Kidney (tissue), 13 donors: ENCODE measurements at regions not wholly inside any gene's neighbourhood (a gene's known extent, or its start where the extent isn't known, plus 50 kb on each side); places are given as distances from the start of the nearest gene placed in this dataset.

Experiments used
- DNase-seq, 5 donors: peaks; one replicate each; pipeline ENCODE4 v3.0.0-alpha.2; 2013 to 2020
- FAIRE-seq: peaks from 2 replicates; lab custom pipeline; 2012; peaks lifted over from hg19 to GRCh38; lab: Jason Lieb, UNC
- H3K27ac ChIP-seq, 2 donors: one replicate each; pipeline ENCODE4 v1.7.0; 2013; ENCODE audit warnings: low read depth in 2 of 2, low read length in 2 of 2, inconsistent platforms in 1 of 2
- H3K27me3 ChIP-seq: one replicate; pipeline ENCODE4 v1.7.1; 2013; ENCODE audit warnings: low read length, inconsistent platforms; ENCODE audit not compliant: control insufficient read depth, insufficient read depth
- H3K36me3 ChIP-seq, 3 donors: one replicate each; pipeline versions ENCODE4 v1.7.0 to v1.7.1; 2013; ENCODE audit warnings: low read length in 3 of 3, control low read depth in 1 of 3, inconsistent platforms in 1 of 3; ENCODE audit not compliant: insufficient read depth in 3 of 3, control insufficient read depth in 2 of 3
- H3K4me1 ChIP-seq, 3 donors: one replicate each; pipeline versions ENCODE4 v1.7.0 to v1.7.1; 2013; ENCODE audit warnings: low read length in 3 of 3, inconsistent platforms in 1 of 3, low read depth in 1 of 3; ENCODE audit not compliant: control insufficient read depth in 2 of 3, insufficient read depth in 2 of 3
- H3K4me3 ChIP-seq, 3 donors: one replicate each; pipeline versions ENCODE4 v1.7.0 to v1.8.1; 2013; ENCODE audit warnings: low read length in 3 of 3, control low read depth in 1 of 3, inconsistent platforms in 1 of 3
- H3K9ac ChIP-seq, 3 donors: one replicate each; pipeline versions ENCODE4 v1.7.0 to v1.7.1; 2013; ENCODE audit warnings: low read length in 3 of 3, control low read depth in 1 of 3, inconsistent platforms in 1 of 3
- H3K9me3 ChIP-seq, 3 donors: one replicate each; pipeline versions ENCODE4 v1.7.0 to v1.7.1; 2013; ENCODE audit warnings: low read length in 3 of 3, control low read depth in 1 of 3, inconsistent platforms in 1 of 3; ENCODE audit not compliant: control insufficient read depth in 2 of 3, insufficient read depth in 1 of 3
- intact Hi-C: fragments of 100-400 bp; cut with DNase I; formaldehyde crosslinking; loops from one replicate; pipeline ENCODE4 v1.11.1; 2022
- TF ChIP-seq, protein P1 (sequence below): IDR thresholded peaks from 3 replicates; pipeline ENCODE4 v1.5.1; 2012; ENCODE audit warnings: mild to moderate bottlenecking, moderate library complexity, borderline replicate concordance; ENCODE audit not compliant: insufficient read depth; ENCODE audit errors: extremely low read depth
- donor health status: control.
- donor health status: control.
- donor health status: control.
- donor health status: control.
- donor health status: control.
- donor health status: DM: yes; HTN: yes; CAD: no.
- donor health status: Normal renal cell carcinoma (clear cell type).

DNA sequence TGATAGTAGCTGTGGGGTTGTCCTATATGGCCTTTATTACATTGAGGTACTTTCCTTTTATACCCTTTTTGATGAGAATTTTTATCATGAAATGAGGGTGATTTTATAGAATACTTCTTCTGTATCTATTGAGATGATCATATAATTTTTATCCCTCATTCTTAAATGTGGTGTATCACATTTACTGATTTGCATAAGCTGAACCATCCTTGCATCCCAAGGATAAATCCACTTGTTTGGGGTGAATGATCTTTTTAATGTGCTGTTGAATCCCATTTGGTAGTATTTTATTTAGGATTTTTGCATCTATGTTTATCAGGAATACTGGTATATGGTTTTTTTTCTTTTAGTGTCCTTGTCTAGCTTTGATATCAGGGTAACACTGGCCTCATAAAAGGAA, 84.5 kb upstream of the IL6 start:
- H3K9ac ChIP-seq = no peak overlapping the region
- no peak overlapping the region for H3K27ac ChIP-seq
- H3K9me3 ChIP-seq = peaks cover 0 to 15% (median 0%) of the 10 kb centered on the region in 3 donors
- intact Hi-C loops = no loop called here
- no peaks in the 10 kb centered on the region for H3K4me1 ChIP-seq
- H3K27me3 ChIP-seq = no peaks in the 10 kb centered on the region
- no peak for DNase-seq
- TF ChIP-seq, protein P1, sequence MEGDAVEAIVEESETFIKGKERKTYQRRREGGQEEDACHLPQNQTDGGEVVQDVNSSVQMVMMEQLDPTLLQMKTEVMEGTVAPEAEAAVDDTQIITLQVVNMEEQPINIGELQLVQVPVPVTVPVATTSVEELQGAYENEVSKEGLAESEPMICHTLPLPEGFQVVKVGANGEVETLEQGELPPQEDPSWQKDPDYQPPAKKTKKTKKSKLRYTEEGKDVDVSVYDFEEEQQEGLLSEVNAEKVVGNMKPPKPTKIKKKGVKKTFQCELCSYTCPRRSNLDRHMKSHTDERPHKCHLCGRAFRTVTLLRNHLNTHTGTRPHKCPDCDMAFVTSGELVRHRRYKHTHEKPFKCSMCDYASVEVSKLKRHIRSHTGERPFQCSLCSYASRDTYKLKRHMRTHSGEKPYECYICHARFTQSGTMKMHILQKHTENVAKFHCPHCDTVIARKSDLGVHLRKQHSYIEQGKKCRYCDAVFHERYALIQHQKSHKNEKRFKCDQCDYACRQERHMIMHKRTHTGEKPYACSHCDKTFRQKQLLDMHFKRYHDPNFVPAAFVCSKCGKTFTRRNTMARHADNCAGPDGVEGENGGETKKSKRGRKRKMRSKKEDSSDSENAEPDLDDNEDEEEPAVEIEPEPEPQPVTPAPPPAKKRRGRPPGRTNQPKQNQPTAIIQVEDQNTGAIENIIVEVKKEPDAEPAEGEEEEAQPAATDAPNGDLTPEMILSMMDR = no peak
- H3K36me3 ChIP-seq = no peaks in the 10 kb centered on the region
- FAIRE-seq = no peak
- H3K4me3 ChIP-seq = no peak overlapping the region

DNA sequence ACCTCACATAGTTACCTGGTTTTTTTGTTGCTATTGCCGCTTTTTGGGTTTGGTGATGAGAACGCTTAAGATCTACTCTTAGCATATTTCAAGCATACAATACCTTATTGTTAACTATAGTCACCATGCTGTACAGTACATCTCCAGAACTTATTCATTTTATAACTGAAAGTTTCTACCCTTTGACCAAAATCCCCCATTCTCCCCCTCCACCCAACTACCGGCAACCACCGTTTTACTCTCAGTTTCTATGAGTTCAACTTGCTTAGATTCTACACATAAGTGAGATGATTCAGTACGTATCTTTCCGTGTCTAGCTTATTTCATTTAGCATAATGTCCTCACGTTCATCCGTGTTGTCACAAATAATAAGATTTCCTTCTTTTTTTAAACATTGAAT, 86.7 kb upstream of the IL6 start:
- no peaks in the 10 kb centered on the region for H3K27me3 ChIP-seq
- intact Hi-C loops = no loop called here
- no peak for FAIRE-seq

DNA sequence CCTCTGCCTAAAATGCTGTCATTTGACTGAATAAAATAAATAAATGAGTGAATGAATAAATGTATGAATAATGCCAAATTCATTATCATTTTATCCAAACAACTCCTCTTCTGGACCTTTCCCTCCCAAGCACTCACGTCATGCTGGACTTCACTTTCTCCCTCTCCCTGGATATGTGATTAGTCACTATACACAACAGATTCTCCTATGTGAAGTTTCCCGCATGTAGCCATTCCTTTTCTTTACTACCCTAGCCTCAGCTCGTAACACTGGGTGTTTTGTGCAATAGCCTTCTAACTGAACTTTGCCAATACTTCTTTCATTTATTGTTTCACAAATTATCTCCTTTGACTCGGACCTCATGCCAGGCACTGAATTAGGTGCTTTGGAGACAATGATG, 87.6 kb upstream of the IL6 start:
- no peaks in the 10 kb centered on the region for H3K4me1 ChIP-seq
- no peaks in the 10 kb centered on the region for H3K36me3 ChIP-seq
- peaks cover 0 to 10% (median 0%) of the 10 kb centered on the region in 3 donors for H3K9me3 ChIP-seq
- TF ChIP-seq, protein P1 = no peak
- intact Hi-C loops = no loop called here
- no peak overlapping the region for H3K27ac ChIP-seq
- no peak overlapping the region for H3K9ac ChIP-seq
- H3K27me3 ChIP-seq = no peaks in the 10 kb centered on the region
- no peak overlapping the region for H3K4me3 ChIP-seq
- DNase-seq (no peak), FAIRE-seq (no peak)

More for the DNA sequence above, 86.7 kb upstream of the IL6 start:
- no peak overlapping the region for H3K27ac ChIP-seq
- no peak for DNase-seq
- H3K4me1 ChIP-seq = no peaks in the 10 kb centered on the region
- peaks cover 0 to 11% (median 0%) of the 10 kb centered on the region in 3 donors for H3K9me3 ChIP-seq
- H3K36me3 ChIP-seq = no peaks in the 10 kb centered on the region
- no peak overlapping the region for H3K9ac ChIP-seq
- H3K4me3 ChIP-seq = no peak overlapping the region
- TF ChIP-seq, protein P1 = no peak

DNA sequence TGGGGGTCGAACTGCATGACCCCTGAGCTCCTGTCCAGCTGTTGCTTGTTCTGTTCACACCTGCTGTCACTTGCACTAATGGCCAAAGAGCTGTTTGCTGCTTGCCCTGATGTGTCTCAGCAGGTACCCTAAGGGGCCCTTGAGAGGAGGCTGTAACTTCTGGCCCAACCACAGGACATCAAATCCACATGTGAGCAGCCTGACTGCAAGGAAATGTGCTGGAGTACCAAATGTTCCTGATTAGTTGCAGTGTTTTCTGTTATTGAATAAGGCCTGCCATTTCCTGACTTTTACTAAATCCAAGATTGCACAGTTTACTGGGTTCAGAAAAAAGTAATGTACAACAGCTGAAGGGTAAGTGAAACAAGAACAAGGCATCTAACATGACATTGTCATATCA, 91.7 kb upstream of the IL6 start:
- DNase-seq (no peak), FAIRE-seq (no peak)
- H3K27me3 ChIP-seq = no peaks in the 10 kb centered on the region
- no peak overlapping the region for H3K27ac ChIP-seq
- H3K4me3 ChIP-seq = no peak overlapping the region
- no peaks in the 10 kb centered on the region for H3K9me3 ChIP-seq
- no peaks in the 10 kb centered on the region for H3K4me1 ChIP-seq
- no peaks in the 10 kb centered on the region for H3K36me3 ChIP-seq
- H3K9ac ChIP-seq = no peak overlapping the region
- TF ChIP-seq, protein P1 = no peak
- intact Hi-C loops = no loop called here
